AG09309 (cell line): ENCODE measurements at regions not wholly inside any gene's neighbourhood (a gene's known extent, or its start where the extent isn't known, plus 50 kb on each side); places are given as distances from the start of the nearest gene placed in this dataset.
"Not testable (repeated sequence)": the region's sequence is repeated elsewhere in the genome, so short reads cannot be mapped to it uniquely, and the experiment has no call there.

Experiments
- DNase-seq: peaks from one replicate; pipeline ENCODE4 v3.0.0-alpha.2; 2010; ENCODE audit warnings: low read depth
- H3K4me3 ChIP-seq: 2 replicates; pipeline ENCODE4 v1.5.1; 2011; ENCODE audit warnings: mild to moderate bottlenecking, low read depth, low read length, moderate library complexity; ENCODE audit not compliant: control insufficient read depth
- CTCF ChIP-seq: IDR thresholded peaks from 2 replicates; pipeline ENCODE4 v1.5.1; 2011; ENCODE audit warnings: mild to moderate bottlenecking, low read depth, low read length, inconsistent platforms; ENCODE audit not compliant: insufficient read depth, control insufficient read depth; ENCODE audit errors: missing control alignments

GRCh38 chr4:127250577-127250976 is 382.2 kb upstream of the INTU start:
- H3K4me3 ChIP-seq: no peak overlapping the region
- TF ChIP-seq CTCF: no peak
- DNase-seq: no peak

GRCh38 chr4:127251423-127251822 is 381.3 kb upstream of the INTU start:
- H3K4me3 ChIP-seq: no peak overlapping the region
- TF ChIP-seq CTCF: no peak
- peak; percentile 13 for DNase-seq

- no peak overlapping the region for H3K4me3 ChIP-seq
- DNase-seq: no peak
- TF ChIP-seq CTCF: no peak
These were observed 376.3 kb upstream of the INTU start for GRCh38 chr4:127256500-127256899.

GRCh38 chr4:127261476-127261875 is 371.3 kb upstream of the INTU start:
- TF ChIP-seq CTCF: no peak
- no peak overlapping the region for H3K4me3 ChIP-seq
- DNase-seq: no peak

GRCh38 chr4:127268367-127268766 is 364.4 kb upstream of the INTU start:
- DNase-seq: no peak
- no peak overlapping the region for H3K4me3 ChIP-seq
- no peak for TF ChIP-seq CTCF

- DNase-seq, H3K4me3 ChIP-seq: not testable (repeated sequence)
These were observed 355.7 kb upstream of the INTU start for GRCh38 chr4:127277023-127277422.

GRCh38 chr4:127284236-127284635 is 348.5 kb upstream of the INTU start:
- no peak for TF ChIP-seq CTCF
- H3K4me3 ChIP-seq: no peak overlapping the region
- no peak for DNase-seq
